ENCODE measurements at regions not wholly inside any gene's neighbourhood (a gene's known extent, or its start where the extent isn't known, plus 50 kb on each side); places are given as distances from the start of the nearest gene placed in this dataset.

DNA sequence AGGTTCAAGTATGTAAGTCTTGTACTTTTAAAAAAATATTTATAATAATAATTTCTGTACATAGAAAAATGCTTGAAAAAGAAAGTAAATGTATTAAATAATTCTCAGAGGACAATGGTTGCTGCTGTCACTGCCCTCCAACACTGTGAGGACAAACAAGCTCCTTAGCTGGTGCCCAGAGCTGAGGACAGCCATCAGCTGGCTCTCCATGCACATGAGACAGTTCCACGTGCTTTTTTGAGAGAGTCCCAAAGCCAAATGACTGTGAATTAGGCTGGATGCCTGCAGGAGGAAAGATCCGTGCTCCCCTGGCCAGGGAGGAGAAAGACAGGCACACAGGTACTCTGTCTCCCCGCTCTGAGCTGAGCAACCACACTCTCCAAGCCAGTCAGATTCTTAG, 115.5 kb upstream of the IRX5 start:
- H3K27ac ChIP-seq, result no peak overlapping the region
- H3K9me3 ChIP-seq, result no peaks in the 10 kb centered on the region
- intact Hi-C loops (cut with DNase I), result no loop called here
- no peak for TF ChIP-seq POLR2A (IDR thresholded peaks at IDR 0.05)
- TF ChIP-seq, protein P1, sequence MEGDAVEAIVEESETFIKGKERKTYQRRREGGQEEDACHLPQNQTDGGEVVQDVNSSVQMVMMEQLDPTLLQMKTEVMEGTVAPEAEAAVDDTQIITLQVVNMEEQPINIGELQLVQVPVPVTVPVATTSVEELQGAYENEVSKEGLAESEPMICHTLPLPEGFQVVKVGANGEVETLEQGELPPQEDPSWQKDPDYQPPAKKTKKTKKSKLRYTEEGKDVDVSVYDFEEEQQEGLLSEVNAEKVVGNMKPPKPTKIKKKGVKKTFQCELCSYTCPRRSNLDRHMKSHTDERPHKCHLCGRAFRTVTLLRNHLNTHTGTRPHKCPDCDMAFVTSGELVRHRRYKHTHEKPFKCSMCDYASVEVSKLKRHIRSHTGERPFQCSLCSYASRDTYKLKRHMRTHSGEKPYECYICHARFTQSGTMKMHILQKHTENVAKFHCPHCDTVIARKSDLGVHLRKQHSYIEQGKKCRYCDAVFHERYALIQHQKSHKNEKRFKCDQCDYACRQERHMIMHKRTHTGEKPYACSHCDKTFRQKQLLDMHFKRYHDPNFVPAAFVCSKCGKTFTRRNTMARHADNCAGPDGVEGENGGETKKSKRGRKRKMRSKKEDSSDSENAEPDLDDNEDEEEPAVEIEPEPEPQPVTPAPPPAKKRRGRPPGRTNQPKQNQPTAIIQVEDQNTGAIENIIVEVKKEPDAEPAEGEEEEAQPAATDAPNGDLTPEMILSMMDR (IDR thresholded peaks at IDR 0.05), result no peak
- peaks cover 0 to 10% (median 0%) of the 10 kb centered on the region in 4 donors for H3K27me3 ChIP-seq
- no peaks in the 10 kb centered on the region for H3K4me1 ChIP-seq
- WGBS, 2 donors, result 58 to 75% methylated on average over 3 of the region's 3 CpGs
- no peak overlapping the region for H3K4me3 ChIP-seq
- H3K36me3 ChIP-seq, result no peaks in the 10 kb centered on the region
- DNase-seq, result no peak

DNA sequence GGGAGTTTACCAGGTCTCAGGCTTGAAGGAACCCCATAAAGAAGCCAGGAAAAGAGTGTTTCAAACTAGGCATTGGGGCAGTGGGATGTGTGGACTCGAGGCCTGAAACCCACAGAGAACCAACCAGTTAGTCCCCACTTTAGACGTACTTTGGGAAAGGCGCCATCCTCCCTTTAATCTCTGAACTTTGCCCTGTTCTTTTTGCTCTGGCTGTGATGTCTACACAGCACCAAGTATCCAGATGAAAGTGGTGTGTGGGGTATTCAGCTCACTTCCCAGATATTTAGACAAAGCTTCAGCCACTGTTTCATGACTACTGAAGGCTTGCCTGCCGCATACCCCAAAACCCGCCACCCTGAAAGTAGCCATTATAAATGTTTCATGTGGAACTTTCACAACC, 116.9 kb upstream of the IRX5 start:
- H3K4me3 ChIP-seq, result no peak overlapping the region
- DNase-seq, result no peak
- H3K36me3 ChIP-seq, result no peaks in the 10 kb centered on the region
- H3K9me3 ChIP-seq, result no peaks in the 10 kb centered on the region
- WGBS, 2 donors, result 80 to 88% methylated on average over 5 of the region's 5 CpGs
- TF ChIP-seq, protein P1 (IDR thresholded peaks at IDR 0.05), result no peak
- TF ChIP-seq POLR2A (IDR thresholded peaks at IDR 0.05), result no peak
- intact Hi-C loops (cut with DNase I), result no loop called here
- H3K27ac ChIP-seq, result no peak overlapping the region
- no peaks in the 10 kb centered on the region for H3K4me1 ChIP-seq
- peaks cover 0 to 10% (median 0%) of the 10 kb centered on the region in 4 donors for H3K27me3 ChIP-seq

DNA sequence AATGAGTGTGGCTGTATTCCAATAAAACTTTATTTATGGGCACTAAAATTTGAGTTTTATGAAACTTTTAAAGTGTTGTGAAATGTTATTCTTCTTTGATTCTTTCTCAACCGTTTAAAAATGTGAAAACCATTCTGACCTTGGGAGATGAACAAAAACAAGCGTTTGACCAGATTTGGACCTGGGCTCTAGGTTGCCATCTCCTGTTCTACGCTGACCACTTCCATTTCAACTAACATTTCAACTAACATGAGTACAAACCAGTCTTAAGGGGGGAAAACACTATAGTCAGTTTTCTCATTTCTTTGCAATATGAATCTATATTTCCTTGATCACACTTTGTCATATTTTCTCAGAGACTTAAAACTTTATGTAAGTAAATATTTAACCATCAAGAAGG, 118.4 kb upstream of the IRX5 start:
- 55 to 60% methylated on average over 3 of the region's 3 CpGs for WGBS, 2 donors
- DNase-seq, result no peak
- intact Hi-C loops (cut with DNase I), result no loop called here
- Histone ChIP-seq H3K36me3 (no peaks in the 10 kb centered on the region), H3K27ac (no peak overlapping the region), H3K9me3 (no peaks in the 10 kb centered on the region), H3K4me3 (no peak overlapping the region), H3K27me3 (peaks cover 0 to 5% (median 0%) of the 10 kb centered on the region in 4 donors), H3K4me1 (no peaks in the 10 kb centered on the region)
- no peak for TF ChIP-seq POLR2A (IDR thresholded peaks at IDR 0.05)
- TF ChIP-seq, protein P1 (IDR thresholded peaks at IDR 0.05), result peak in 1 of 6 experiments; percentile 10

DNA sequence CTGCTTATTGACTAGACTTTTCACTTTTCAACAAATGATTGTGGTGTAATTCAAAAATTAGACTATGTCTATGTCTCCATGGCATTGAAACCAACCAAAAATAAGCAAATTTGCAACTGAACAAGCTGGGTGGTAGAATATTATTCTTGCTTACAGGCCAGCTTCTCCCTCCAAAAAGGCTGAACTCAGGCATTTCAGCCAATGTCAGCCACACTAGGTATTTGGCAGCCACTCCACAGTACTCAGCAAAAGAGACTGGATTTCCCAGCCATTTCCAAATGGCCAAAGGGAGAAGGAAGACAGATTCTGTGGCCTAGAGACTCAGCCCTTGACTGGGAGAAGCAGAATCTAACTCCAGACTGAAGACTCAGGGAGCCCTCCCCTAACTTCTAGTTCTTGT, 121.8 kb upstream of the IRX5 start:
- H3K9me3 ChIP-seq, result no peaks in the 10 kb centered on the region
- no peaks in the 10 kb centered on the region for H3K36me3 ChIP-seq
- TF ChIP-seq, protein P1 (IDR thresholded peaks at IDR 0.05), result no peak
- no peak for TF ChIP-seq POLR2A (IDR thresholded peaks at IDR 0.05)
- H3K27ac ChIP-seq, result no peak overlapping the region
- no peak for DNase-seq
- H3K27me3 ChIP-seq, result no peaks in the 10 kb centered on the region
- H3K4me3 ChIP-seq, result no peak overlapping the region
- intact Hi-C loops (cut with DNase I), result no loop called here
- no peaks in the 10 kb centered on the region for H3K4me1 ChIP-seq

DNA sequence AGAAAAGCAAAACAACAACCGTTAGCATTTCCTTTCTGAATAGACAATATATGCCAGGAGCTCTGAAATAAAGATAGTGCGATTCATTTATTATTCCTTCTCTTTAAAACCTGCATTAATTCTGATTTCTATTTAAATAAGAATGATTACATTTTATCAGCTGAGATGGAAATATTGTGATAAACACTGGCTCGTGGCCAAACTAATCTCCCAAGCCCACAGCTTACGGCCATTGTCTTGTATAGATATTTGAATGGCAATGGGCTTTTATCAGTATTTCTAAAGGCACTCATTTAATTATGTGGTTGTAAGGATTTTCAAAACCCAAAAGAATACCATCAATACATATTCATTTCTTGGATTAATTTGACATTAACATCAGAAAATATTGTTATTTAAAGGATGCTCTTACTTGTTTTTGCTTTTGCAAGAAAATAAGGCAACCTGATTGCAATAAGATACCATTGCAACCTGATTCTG, 123.7 kb upstream of the IRX5 start:
- no peak for DNase-seq
- H3K27me3 ChIP-seq, result no peaks in the 10 kb centered on the region
- no peaks in the 10 kb centered on the region for H3K4me1 ChIP-seq
- no peaks in the 10 kb centered on the region for H3K36me3 ChIP-seq
- H3K9me3 ChIP-seq, result no peaks in the 10 kb centered on the region
- no peak for TF ChIP-seq POLR2A (IDR thresholded peaks at IDR 0.05)
- TF ChIP-seq, protein P1 (IDR thresholded peaks at IDR 0.05), result no peak
- intact Hi-C loops (cut with DNase I), result no loop called here
- H3K27ac ChIP-seq, result no peak overlapping the region
- no peak overlapping the region for H3K4me3 ChIP-seq
- 61 to 65% methylated on average over 4 of the region's 4 CpGs for WGBS, 2 donors
